SU-DHL-6 (cell line): ENCODE measurements at regions not wholly inside any gene's neighbourhood (a gene's known extent, or its start where the extent isn't known, plus 50 kb on each side); places are given as distances from the start of the nearest gene placed in this dataset.

Source experiments
- H2AFZ ChIP-seq: fragments of 200-600 bp; sonication (generic); 2 replicates; pipeline ENCODE4 v1.6.1; 2014; ENCODE audit warnings: low read depth, mild to moderate bottlenecking, moderate library complexity, mixed read lengths, antibody characterized with exemption, low read length; ENCODE audit not compliant: severe bottlenecking
- H3F3A ChIP-seq: fragments of 200-600 bp; shearing (Covaris generic); 2 replicates; pipeline ENCODE4 v1.6.0; 2016; ENCODE audit warnings: antibody characterized with exemption, mild to moderate bottlenecking; ENCODE audit not compliant: insufficient read depth
- H3K27ac ChIP-seq: fragments of 200-600 bp; sonication (generic); 2 replicates; pipeline ENCODE4 v1.5.1; 2016; ENCODE audit warnings: low read depth, mild to moderate bottlenecking, low read length, moderate library complexity, mixed read lengths
- H3K27me3 ChIP-seq: fragments of 200-600 bp; sonication (generic), shearing (Covaris generic); 2 replicates; pipeline ENCODE4 v1.6.0; 2014; ENCODE audit warnings: mild to moderate bottlenecking, low read length
- H3K36me3 ChIP-seq: fragments of 200-600 bp; sonication (generic); 2 replicates; pipeline ENCODE4 v1.6.1; 2014; ENCODE audit warnings: mild to moderate bottlenecking, low read length, mixed read lengths
- H3K4me2 ChIP-seq: fragments of 300-600, 200-600 bp; shearing (Covaris generic), sonication (generic); 2 replicates; pipeline ENCODE4 v1.6.0; 2014; ENCODE audit warnings: low read length, low read depth, mild to moderate bottlenecking; ENCODE audit not compliant: poor library complexity, severe bottlenecking
- H3K4me3 ChIP-seq: fragments of 200-600 bp; sonication (generic); 2 replicates; pipeline ENCODE4 v1.5.1; 2014; ENCODE audit warnings: antibody characterized with exemption, low read length, mild to moderate bottlenecking, mixed read lengths; ENCODE audit not compliant: insufficient read depth, poor library complexity, severe bottlenecking
- H3K79me2 ChIP-seq: fragments of 200-600 bp; sonication (generic); 2 replicates; pipeline ENCODE4 v1.6.1; 2014; ENCODE audit warnings: mild to moderate bottlenecking, low read length, moderate library complexity; ENCODE audit not compliant: insufficient read depth
- H3K9ac ChIP-seq: fragments of 200-600 bp; sonication (generic); 2 replicates; pipeline ENCODE4 v1.7.0; 2014; ENCODE audit warnings: mild to moderate bottlenecking, low read length
- H3K9me2 ChIP-seq: fragments of 200-600 bp; sonication (generic); replicated peaks from 2 replicates; pipeline ENCODE4 v1.6.1; 2014; ENCODE audit warnings: low read length; ENCODE audit not compliant: insufficient read depth
- H3K9me3 ChIP-seq: fragments of 200-600 bp; sonication (generic); 2 replicates; pipeline ENCODE4 v1.6.1; 2014; ENCODE audit warnings: low read length, mixed read lengths; ENCODE audit not compliant: insufficient read depth
- H4K20me1 ChIP-seq: fragments of 200-600 bp; sonication (generic); 2 replicates; pipeline ENCODE4 v1.6.1; 2014; ENCODE audit warnings: low read depth, mild to moderate bottlenecking, antibody characterized with exemption, low read length, moderate library complexity, mixed read lengths
- CTCF ChIP-seq: fragments of 200-600 bp; sonication (generic); IDR thresholded peaks from one replicate; pipeline ENCODE4 v1.5.1; 2017; ENCODE audit warnings: antibody characterized with exemption, mild to moderate bottlenecking, low read length, moderate library complexity; ENCODE audit not compliant: insufficient read depth, poor library complexity, severe bottlenecking
- EZH2phosphoT487 ChIP-seq: fragments of 200-600 bp; sonication (generic), shearing (Covaris generic); conservative IDR thresholded peaks from 2 replicates; pipeline ENCODE4 v1.6.1; 2018; ENCODE audit warnings: mild to moderate bottlenecking, antibody characterized with exemption, low read length, moderate library complexity, mixed read lengths

GRCh38 chr13:85216576-85216975 lies 582.6 kb downstream of the SLITRK6 start:
- Histone ChIP-seq H2AFZ (no peak overlapping the region), H3K4me2 (no peak overlapping the region), H3K27ac (no peak overlapping the region), H3K9ac (no peak overlapping the region), H3K9me3 (no peaks in the 10 kb centered on the region), H3K79me2 (no peaks in the 10 kb centered on the region), H3K9me2 (no peaks in the 10 kb centered on the region), H3K36me3 (no peaks in the 10 kb centered on the region), H4K20me1 (no peaks in the 10 kb centered on the region), H3F3A (no peaks in the 10 kb centered on the region), H3K4me3 (no peak overlapping the region), H3K27me3 (no peaks in the 10 kb centered on the region)
- no peak for TF ChIP-seq EZH2phosphoT487
- TF ChIP-seq CTCF, result no peak

- Histone ChIP-seq H3K79me2 (no peaks in the 10 kb centered on the region), H3K9me2 (no peaks in the 10 kb centered on the region), H4K20me1 (no peaks in the 10 kb centered on the region), H3K27ac (no peak overlapping the region), H2AFZ (no peak overlapping the region), H3K36me3 (no peaks in the 10 kb centered on the region), H3K27me3 (no peaks in the 10 kb centered on the region), H3K9me3 (0 out of 2 replicates have a peak, but pooled peaks cover 3% of the 10 kb centered on the region), H3K4me3 (no peak overlapping the region), H3F3A (no peaks in the 10 kb centered on the region), H3K4me2 (no peak overlapping the region), H3K9ac (no peak overlapping the region)
- TF ChIP-seq CTCF (no peak), EZH2phosphoT487 (no peak)
Observed at GRCh38 chr13:85212692-85213091, 586.5 kb downstream of the SLITRK6 start.

- no peak overlapping the region for H3K27ac ChIP-seq
Observed at GRCh38 chr13:85204668-85205344, 594.4 kb downstream of the SLITRK6 start.

More at GRCh38 chr13:85204668-85205344, 594.4 kb downstream of the SLITRK6 start:
- TF ChIP-seq EZH2phosphoT487 (no peak), CTCF (no peak)
- no peaks in the 10 kb centered on the region for H4K20me1 ChIP-seq
- H3K79me2 ChIP-seq, result no peaks in the 10 kb centered on the region
- no peaks in the 10 kb centered on the region for H3K36me3 ChIP-seq
- H3K9me2 ChIP-seq, result no peaks in the 10 kb centered on the region
- H3K4me3 ChIP-seq, result no peak overlapping the region
- no peak overlapping the region for H3K4me2 ChIP-seq
- H3K27me3 ChIP-seq, result no peaks in the 10 kb centered on the region
- H3F3A ChIP-seq, result no peaks in the 10 kb centered on the region
- H3K9ac ChIP-seq, result no peak overlapping the region
- H2AFZ ChIP-seq, result no peak overlapping the region
- H3K9me3 ChIP-seq, result peaks cover 3% of the 10 kb centered on the region; the same call in 1 of the 2 replicates
